ENCODE measurements at regions not wholly inside any gene's neighbourhood (a gene's known extent, or its start where the extent isn't known, plus 50 kb on each side); places are given as distances from the start of the nearest gene placed in this dataset.

DNA sequence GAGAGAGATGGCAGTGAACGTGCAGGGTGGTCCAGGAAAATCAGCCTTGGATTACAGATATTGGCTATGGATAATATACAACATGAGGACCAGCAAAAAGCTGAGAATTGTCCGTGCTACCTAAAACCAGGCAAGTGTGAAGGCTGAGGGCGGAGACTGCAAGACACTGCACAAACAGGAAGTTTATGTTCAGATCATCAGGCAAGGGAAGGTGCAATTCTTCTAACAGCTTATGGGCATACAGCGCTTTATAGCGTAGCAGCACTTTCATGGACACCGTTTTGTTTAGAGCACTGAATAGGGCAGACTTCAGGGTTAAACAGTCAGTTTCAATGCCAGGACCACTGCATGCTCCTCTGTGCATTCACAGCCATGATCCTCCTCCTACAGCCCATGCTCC, 93.1 kb upstream of the TMEM45B start (continued):
- TF ChIP-seq MAZ (CRISPR knock-in tag; conservative IDR thresholded peaks at IDR 0.05 in 1 of 2, IDR thresholded peaks at IDR 0.05 in 1 of 2) (no peak), RNF2 (IDR thresholded peaks at IDR 0.05) (no peak), ZNF764 (CRISPR knock-in tag; IDR thresholded peaks at IDR 0.05; ENCODE audit: low read depth) (no peak), ZNF23 (CRISPR knock-in tag; IDR thresholded peaks at IDR 0.05) (no peak), OTX1 (CRISPR knock-in tag; IDR thresholded peaks at IDR 0.05) (no peak)
- TF ChIP-seq, protein P1, sequence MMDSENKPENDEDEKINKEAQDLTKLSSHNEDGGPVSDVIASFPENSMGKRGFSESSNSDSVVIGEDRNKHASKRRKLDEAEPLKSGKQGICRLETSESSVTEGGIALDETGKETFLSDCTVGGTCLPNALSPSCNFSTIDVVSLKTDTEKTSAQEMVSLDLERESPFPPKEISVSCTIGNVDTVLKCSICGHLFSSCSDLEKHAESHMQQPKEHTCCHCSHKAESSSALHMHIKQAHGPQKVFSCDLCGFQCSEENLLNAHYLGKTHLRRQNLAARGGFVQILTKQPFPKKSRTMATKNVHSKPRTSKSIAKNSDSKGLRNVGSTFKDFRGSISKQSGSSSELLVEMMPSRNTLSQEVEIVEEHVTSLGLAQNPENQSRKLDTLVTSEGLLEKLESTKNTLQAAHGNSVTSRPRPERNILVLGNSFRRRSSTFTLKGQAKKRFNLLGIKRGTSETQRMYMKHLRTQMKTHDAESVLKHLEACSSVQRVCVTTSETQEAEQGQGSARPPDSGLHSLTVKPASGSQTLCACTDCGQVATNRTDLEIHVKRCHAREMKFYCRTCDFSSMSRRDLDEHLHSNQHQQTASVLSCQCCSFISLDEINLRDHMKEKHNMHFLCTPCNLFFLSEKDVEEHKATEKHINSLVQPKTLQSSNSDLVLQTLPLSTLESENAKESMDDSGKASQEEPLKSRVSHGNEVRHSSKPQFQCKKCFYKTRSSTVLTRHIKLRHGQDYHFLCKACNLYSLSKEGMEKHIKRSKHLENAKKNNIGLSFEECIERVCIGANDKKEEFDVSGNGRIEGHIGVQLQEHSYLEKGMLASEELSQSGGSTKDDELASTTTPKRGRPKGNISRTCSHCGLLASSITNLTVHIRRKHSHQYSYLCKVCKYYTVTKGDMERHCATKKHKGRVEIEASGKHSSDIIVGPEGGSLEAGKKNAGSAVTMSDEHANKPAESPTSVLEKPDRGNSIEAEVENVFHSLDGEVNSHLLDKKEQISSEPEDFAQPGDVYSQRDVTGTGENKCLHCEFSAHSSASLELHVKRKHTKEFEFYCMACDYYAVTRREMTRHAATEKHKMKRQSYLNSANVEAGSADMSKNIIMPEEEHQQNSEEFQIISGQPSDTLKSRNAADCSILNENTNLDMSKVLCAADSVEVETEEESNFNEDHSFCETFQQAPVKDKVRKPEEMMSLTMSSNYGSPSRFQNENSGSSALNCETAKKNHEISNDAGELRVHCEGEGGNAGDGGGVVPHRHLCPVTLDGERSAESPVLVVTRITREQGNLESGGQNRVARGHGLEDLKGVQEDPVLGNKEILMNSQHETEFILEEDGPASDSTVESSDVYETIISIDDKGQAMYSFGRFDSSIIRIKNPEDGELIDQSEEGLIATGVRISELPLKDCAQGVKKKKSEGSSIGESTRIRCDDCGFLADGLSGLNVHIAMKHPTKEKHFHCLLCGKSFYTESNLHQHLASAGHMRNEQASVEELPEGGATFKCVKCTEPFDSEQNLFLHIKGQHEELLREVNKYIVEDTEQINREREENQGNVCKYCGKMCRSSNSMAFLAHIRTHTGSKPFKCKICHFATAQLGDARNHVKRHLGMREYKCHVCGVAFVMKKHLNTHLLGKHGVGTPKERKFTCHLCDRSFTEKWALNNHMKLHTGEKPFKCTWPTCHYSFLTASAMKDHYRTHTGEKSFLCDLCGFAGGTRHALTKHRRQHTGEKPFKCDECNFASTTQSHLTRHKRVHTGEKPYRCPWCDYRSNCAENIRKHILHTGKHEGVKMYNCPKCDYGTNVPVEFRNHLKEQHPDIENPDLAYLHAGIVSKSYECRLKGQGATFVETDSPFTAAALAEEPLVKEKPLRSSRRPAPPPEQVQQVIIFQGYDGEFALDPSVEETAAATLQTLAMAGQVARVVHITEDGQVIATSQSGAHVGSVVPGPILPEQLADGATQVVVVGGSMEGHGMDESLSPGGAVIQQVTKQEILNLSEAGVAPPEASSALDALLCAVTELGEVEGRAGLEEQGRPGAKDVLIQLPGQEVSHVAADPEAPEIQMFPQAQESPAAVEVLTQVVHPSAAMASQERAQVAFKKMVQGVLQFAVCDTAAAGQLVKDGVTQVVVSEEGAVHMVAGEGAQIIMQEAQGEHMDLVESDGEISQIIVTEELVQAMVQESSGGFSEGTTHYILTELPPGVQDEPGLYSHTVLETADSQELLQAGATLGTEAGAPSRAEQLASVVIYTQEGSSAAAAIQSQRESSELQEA (IDR thresholded peaks at IDR 0.05; ENCODE audit: low read depth) = no peak

Measured in K562 (cell line).